GM18498 (cell line): ENCODE measurements at regions not wholly inside any gene's neighbourhood (a gene's known extent, or its start where the extent isn't known, plus 50 kb on each side); places are given as distances from the start of the nearest gene placed in this dataset.

Source experiments
- ATAC-seq: cut with Tn5 transposase; IDR thresholded peaks from one replicate; pipeline ENCODE4 v1.9.1; 2021; ENCODE audit warnings: mild to moderate bottlenecking, moderate library complexity; ENCODE audit not compliant: unreplicated experiment

DNA sequence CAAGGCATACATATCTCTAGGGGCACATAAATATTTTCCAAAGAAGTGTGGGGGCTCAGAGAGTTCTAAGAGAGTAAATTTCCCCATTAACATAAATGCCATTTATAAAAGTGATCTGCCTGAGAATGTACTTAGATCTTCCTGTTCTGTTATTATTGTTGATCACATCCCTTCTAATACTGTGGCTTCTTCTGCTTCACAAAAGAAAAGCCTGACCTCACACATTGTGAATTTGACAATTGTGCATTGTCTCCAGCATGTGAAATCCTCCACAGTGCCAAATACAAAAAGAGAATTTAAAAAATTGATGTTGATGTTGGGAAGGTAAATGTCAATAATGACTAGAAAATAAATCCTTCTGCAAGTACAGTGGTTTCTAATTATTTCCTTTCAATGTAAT is 330.5 kb upstream of the LRIG3 start:
- no peak for ATAC-seq

DNA sequence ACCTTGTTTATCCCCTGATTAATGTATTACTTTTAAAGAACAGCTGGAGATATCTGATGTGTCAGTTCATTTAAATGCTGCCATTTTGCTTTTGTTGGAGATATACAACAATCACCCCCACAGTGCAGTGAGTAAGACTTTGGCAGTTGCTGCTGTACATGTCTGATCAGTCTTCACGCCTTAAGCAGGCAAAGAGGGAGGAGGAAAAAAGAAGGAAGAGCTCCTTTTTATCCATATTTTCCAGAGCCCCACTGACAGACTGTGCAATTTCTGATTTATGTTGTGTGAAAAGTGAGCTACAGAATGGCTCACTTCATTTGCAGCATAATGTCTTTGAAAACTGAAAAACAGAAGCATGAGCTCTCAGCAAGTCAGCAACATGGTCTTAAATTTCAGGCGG is 319.7 kb upstream of the LRIG3 start:
- ATAC-seq: no peak

DNA sequence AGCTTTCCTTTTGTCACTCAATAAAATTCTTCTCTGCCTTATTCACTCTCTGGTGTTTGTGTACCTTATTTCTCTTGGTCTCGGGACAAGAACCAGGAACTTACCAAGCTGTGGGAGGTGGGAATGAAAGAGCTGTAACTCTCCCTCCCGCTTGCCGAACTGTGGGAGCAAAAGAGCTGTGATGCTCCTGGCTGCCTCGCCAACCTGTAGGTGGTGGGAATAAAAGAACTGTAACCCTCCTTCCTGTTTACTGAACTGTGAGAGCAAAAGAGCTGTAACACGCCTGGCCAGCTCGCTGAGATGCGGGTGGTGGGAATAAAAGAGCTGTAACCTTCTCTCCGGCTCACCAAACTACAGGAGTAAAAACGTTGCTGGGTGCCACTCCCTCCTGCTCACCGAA is 314.1 kb upstream of the LRIG3 start:
- ATAC-seq: no peak

DNA sequence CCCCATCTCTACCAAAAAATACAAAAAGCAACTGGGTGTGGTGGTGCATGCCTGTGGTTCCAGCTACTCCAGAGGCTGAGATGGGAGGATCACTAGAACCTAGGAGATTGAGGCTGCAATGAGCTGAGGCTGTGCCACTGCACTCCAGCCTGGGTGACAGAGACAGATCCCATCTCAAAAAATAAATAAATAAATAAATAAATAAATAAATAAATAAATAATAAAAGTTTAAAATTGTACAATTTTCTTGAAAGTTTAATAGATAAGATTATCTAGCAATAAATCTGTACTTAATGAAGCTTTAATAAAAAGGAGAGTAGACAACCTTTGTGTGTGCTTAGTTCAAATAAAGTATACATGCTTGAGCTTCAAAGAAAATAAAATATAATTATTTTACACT is 310.0 kb upstream of the LRIG3 start:
- no peak for ATAC-seq

DNA sequence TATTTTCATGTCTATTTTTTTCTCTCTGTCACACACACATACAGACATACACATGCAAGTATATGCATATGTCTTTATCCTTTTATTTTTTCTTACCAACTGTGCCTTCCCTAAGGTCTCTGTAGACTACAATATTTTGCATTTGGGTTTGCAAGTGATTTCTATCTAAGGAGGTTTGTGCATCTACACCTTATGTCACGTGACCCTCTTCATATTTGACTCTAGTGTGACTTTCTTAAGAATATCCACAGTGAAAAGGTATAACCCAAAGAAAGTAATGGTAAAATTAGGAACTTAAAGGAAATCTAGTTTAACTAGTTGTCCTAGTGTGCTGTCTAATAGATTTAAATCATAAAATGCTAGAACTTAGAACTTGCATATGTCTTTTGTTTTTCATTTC is 298.8 kb upstream of the LRIG3 start:
- ATAC-seq: no peak

DNA sequence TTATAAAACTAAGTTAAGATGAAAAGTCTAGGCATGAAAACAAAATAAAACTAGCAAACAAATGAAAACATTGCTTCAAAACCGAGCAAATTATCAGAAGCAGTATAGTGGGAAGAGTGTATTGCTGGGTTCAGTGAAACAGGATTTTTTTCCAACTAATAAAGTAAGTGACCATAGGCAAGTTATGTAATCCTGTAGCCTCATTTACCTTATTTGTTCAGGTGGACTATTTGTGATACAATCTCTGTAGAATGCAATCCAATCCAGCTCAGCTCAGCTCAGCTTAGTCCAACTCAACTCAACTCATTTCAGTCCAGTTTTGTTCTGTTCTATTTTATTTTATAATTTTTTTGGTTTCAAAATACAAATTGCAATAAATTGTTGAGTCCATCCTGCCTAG is 276.7 kb upstream of the LRIG3 start:
- ATAC-seq: no peak

DNA sequence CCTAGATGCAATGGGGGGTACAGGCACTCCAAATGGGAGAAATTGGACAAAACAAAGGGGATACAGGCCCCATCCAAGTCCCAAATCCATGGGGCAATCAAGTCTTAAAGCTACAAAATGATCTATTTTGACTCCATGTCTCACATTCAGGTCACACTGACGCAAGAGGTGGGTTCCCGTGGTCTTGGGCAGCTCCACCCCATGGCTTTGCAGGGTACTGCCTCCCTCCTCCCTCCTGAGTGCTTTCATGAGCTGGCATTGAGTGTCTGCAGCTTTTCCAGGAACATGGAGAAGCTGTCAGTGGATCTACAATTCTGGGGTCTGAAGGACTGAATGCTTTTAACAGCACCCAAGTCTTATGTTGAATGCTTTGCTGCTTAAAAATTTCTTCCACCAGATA is 274.5 kb upstream of the LRIG3 start:
- ATAC-seq: no peak

DNA sequence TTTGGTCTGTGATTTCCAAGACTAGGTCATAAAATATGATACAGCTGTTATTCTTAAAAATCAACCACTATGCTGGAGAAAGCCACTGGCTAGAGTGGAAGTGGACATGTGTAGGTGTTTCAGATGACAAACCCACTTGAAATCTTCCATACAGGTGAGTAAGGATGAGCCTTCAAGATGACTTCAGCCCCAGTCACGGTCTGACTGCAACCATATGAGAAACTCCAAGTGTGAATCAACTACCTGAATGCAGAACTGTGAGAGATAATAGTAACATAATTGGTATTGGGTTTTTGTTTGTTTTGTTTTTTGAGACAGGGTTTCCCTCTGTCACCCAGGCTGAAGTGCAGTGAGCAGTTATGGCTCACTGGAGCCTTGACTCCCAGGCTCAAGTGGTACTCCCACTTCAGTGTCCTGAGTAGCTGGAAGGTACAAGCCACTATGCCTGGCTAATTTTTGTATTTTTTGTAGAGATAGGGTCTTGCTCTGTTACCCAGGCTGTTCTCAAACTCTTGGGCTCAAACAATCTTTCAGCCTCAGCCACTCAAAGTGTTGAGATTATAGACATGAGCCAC is 273.3 kb upstream of the LRIG3 start:
- ATAC-seq: no peak

DNA sequence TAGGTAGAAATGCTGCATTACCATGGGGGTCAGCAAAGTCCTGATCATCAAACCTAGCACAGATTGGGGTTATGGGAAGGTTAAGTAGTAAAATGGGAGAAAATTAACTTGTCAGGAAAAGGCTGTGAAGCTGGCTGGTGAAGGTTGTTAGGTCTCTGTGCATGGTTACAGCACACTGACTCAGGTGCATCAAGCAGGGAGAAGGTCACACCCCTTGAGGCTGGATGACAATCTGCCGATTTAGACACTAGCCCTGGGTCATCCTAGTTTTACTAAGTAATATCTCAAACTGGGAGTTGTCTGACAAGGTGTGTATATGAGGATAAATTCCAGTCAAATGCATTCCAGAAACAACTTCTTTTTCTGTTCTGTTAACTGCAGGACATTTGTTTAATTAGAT is 271.1 kb upstream of the LRIG3 start:
- ATAC-seq: no peak

DNA sequence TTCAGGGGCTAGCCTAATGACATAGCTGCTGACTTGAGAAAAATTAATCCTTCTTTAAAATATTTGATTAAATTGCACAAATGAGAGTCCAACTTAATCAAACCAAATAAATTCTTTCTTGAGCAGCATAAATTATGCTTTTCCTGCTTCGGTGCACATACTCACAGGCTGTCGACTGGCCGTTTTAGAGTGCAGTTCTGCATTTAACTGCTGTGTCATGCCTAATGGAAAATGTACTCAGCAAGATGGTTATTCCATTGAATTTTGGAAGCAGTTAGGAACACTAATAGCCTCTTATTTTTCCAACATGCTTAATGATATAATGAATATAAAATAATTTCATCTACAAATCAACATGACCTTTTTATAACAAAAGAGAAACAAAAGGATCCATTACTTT is 266.1 kb upstream of the LRIG3 start:
- ATAC-seq: no peak

DNA sequence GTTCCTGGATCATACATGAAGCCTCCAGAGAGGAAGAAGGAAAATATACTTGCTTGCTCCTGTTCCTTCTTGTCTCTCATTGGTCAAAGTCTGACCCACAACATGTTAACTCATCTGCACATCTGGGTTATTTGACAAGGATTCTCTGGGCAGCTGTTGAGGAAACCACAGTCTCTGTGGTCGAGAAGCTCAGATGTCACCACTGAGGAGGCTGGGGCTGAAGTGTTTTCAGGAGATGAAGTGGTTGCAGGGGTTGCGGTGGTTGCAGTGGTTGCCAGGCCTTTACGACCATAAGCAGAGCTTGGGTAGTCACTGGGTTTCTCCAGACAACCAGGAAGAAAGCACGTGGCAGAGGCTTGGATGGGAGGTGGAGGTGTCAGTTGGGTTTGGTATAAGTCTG is 265.0 kb upstream of the LRIG3 start:
- no peak for ATAC-seq

DNA sequence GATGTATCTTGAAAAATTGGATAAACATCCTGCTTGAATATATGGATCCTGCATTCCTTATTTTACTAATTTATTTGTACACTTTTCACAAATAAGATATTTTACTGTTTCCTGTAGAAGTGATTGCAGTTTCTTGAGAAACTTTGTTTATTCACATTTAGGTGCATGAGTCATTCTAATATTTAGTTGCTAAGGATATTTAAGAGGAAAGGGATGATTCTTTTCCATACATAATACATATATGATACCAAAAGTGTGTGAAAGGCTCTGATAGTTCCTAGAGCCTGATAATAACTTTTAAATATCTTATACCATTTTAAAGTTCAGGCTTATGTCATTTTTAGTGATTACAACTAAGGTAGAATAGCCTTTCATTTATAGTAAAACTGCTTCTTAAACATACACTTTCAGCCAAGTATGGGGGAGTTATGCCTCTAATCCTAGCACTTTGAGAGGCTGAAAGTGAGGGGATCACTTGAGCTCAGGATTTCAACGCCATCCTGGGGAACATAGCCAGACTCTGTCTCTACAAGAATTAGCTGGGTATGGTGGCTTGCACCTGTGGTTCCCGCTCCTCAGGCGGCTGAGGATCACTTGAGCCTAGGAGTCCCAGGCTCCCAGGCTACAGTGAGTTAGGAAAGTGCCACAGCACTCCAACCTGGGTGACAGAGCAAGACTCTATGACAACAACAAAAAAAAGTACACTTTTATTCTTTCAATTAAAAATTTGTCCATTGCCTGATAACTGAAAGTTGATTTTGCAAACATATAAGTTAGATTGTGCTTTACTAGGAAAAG is 262.6 kb upstream of the LRIG3 start:
- no peak for ATAC-seq

DNA sequence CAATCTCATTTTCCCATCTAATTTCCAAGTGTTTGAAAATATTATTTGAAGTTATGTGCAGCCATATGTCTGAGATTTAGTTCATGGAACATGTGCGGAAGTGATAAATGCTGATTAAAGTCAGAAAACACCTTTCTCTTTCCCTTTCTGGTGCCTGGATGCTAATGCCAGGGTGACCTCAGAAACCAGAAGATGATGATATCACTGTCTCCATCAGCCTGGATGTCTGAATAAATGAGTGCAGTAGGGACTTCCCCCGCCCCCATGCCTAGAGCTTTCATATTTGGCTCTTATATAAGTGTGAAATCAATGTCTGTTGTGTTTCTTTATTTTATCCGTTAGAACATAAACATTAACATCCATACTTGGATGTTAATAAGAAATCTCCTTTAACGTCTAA is 261.9 kb upstream of the LRIG3 start:
- ATAC-seq: no peak

DNA sequence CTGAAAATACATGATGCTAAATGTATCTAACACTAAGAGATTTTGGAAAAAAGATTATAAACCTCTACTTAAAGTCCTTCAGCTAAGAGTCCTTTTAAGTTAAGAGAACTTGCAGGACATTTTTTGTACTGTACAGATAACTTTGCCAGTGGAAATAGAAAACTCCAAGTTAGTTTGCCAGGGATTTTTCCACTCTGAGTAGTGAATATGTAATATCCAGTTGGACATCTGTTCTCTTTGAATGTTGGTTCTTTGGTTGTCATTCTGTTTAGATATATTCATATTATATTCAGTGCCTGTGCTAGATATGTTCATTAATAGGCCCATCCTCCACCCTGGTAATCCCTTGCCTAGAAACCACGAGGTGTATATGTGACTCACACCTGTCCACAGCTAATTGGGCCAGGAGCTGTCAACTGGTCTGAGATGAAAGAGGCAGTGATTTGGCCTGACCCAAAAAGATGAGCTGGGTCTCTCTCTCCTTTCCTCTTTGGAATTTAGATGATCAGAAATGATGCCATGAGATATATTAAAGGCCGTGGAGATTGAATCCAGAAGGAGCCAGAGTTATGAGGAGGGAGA is 261.0 kb upstream of the LRIG3 start:
- no peak for ATAC-seq

DNA sequence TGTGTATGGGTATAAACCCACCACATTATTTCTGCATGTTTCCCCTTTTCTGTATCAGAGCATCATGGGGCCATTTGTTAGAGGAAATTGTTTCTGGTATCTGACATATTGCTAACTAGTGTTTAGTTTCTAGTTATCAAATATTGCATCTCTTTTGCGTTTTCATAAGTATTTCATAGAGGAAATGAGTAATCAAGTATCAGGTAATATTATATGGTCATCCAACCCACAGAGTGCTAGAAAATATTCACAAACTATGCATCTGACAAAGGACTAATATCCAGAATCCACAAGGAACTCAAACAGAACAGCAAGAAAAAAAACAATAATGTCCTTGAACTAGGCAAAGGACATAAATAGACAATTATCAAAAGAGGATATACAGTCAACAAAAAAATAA is 258.9 kb upstream of the LRIG3 start:
- no peak for ATAC-seq

DNA sequence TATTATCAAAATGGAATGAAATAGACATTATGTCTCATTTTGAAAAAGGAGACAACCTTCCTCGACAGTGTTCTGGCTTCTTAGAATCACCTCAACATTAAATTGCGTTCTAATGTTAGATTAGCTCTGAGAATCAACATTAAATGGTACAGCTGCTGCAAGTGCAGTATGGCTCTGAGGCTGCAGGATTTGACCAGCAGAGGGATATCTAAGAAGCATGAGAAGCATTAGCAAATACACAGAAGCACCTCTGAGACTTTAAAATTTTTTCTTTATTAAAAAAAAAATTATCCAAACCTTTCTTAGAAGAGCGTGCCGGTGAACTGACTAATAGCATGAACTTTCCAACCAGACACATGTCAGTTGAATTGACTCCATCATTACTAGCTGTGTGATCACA is 253.4 kb upstream of the LRIG3 start:
- no peak for ATAC-seq

DNA sequence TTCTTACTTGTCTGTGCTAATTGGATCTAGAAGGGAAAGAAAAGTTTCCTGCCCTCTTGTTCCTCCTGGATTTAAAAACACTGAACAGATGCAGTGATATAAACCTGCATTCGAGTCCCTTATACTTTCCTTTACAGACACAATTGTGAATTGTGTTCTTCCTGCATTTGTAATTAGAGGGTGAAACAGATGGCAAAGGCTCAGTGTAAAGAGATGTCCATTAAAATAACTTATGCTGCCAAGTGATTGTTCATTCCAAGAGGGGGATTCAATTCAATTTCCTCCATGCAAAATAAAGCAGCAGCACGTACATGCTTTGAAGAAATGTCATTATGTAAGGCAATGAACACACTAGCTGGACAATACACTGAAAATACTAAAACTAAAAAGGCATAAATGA is 248.3 kb upstream of the LRIG3 start:
- no peak for ATAC-seq

DNA sequence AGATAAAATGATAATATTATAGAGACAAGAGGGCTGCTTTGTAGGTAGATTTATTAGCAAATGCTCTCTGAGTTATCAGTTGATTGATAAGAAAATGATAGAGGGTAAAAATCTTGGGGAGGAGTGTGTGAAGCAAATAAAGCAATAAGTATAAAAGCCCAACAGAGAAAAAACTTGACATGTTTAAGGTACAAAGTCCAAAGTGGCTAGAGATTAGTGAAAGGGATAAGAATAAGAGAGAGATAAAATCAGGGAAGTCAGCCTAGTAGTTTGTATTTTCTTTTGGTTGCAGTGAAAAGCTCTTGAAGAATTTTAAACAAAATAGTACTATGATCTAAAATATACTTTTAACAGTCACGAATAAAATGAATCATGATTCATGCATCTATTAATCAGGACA is 246.2 kb upstream of the LRIG3 start:
- ATAC-seq: no peak

DNA sequence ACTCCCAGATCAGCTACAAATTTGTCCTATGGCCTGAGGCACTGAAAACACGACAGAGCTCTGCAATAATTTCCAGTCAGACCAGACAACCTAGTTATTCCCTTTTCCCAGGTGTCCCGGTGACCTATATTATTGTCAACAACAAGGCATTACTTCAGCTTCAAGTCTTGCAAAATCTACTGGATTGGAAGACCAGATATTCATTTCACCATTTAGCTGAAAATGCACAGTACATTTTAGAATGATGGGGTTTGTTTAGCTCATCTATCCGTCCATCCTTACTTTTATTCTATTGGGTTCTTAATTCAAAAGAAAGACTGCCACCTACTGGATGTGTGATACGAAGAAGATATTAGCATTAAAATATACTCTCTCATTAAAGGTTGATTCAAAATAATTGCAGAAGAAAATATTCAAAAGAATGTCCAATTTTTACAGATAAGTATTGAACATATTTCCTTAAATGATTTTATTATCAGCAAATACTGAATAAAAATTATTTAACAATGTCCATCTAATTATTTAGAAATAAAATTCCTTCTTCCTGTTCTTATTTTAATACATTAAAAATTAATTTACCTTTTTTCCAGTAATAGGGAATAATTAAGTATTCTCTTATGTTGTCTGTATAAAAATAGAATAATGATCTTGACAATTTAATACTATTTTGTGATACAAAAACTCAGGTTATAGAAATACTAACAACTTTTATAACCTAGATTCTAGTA is 244.9 kb upstream of the LRIG3 start:
- ATAC-seq: no peak

DNA sequence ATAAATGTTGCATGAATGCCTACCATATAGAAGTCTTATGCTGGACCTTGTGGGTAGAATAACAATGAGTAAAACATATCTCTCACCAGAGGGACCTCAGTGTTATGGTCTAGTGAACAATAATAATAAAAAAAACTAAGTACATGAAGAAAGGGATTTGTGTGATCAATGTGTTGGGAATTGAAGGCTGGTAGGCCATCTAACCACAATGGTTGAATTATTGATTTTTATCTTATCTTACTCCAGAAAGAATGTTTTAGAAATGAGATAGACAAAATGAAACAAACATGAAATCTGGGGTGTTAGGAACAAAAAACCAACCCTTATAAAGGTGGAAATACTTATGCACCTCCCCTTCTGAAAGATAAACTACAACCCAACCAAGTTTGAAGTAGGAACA is 243.9 kb upstream of the LRIG3 start:
- ATAC-seq: no peak

DNA sequence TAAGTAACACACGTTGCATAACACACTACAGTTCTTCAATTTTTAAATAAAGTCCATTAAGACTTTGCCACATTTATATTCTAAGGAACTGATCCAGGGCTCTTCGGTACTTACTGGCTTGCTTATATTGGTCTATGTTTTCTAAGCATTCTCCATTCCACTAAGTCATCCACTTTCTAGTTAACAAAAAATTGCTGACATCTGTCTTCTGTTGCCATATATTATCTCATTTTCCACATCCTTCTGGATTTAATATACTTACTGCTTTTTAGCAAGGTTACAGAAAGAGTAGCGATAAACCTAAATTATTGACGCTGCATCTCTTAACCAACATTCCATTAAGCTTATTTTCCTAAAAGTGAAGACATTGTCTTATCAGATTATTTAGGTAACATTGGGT is 238.4 kb upstream of the LRIG3 start:
- no peak for ATAC-seq

DNA sequence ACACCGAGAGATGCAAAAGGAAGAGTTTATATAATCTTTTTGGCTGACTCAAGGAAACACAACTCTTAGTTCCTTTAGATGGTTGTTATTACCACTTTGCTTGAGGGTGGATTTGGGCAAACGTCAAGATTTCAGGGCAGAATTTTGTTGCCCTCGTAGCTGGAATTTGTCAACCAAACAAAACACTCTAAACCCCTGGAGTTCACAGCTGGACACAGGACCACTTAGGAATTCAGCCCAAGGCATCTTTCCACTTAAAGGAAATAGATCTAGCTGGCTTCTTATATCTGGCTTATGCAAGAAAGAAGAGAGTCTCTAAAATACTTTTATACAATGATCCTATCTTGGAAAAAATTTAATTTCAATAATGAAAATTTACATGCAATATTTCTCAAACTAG is 237.8 kb upstream of the LRIG3 start:
- no peak for ATAC-seq
